ENCODE measurements at regions not wholly inside any gene's neighbourhood (a gene's known extent, or its start where the extent isn't known, plus 50 kb on each side); places are given as distances from the start of the nearest gene placed in this dataset.

DNA sequence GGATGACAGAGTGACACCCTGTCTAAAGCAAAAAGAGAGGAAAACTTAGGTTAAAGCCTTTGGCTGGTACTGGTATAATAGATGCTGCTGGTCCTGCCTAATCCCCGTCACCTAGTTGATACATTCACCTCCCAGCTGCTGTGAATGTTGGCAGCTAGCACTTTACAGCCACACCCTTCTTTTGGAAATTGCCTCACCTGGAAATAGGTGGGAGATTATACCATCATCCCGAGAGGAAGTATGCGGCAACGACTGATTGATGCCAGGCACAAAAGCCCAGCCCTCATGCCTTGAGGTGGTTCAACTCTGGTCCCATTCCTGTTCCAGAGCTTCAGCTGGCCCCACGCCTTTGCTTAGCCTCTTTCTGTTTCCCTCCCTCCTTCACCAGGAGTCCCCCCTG is 53.2 kb upstream of the SIAH1 start:
- DNase-seq (ENCODE audit: low spot score) = no peak

DNA sequence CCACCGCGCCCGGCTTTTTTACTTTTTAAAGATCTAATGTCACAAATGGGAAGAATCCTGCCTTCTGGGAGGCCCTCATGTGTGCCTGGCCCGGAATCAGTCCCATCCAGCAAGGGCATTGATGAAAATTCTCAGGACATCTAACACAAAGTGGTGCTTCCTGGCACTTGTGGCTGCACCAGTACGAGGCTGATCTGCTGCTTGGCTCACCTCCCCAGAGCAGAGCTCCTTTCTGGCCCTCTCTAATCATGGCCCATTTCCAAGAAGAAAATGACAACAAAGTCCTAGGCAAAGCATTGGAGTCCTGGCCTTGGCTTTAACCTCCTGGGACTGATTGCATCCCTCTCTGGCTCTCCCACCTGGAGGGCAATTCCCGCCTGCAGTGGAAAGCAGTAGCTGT is 50.7 kb upstream of the SIAH1 start:
- DNase-seq (ENCODE audit: low spot score) = no peak

DNA sequence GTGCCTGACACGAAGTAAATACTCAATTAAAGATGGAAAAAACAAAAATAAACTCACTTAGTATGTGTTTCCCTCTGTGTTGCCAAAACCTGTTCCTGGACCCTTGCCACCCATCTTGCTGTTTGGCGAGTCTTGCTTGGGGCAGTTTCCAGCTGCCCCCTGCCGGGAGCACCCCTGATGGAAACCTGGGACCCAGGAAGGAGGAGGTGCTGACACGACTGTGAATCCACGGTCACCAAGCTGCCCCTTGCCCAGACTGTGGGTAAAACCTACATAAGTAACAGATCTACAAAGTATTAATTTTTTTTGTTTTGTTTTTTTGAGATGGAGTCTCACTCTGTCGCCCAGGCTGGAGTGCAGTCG is 50.1 kb upstream of the SIAH1 start:
- no peak for DNase-seq (ENCODE audit: low spot score)

Data from LoVo (cell line).